ENCODE measurements at regions not wholly inside any gene's neighbourhood (a gene's known extent, or its start where the extent isn't known, plus 50 kb on each side); places are given as distances from the start of the nearest gene placed in this dataset.

DNA sequence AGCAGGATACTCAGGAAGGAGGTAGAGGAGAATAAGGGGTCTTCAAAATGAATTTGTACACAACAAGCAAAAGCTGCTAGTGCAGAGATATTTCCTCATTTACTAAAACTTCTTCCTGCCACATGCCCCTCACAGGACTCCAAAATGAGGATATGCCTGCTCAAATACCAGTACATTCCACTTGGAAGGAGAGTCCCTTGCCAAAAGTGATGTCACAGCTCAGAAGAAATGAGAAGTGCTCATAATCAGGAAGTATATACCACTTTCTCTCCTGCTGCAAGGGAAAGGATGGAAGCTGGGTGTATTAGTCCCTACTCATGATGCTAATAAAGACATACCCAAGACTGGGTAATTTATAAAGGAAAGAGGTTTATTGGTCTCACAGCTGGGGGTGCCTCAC, 87.7 kb upstream of the FSHR start:
- ChIA-PET CTCF (no interaction called here), POLR2A (no interaction called here)
- no peaks in the 10 kb centered on the region for H3K4me1 ChIP-seq (ENCODE audit: control extremely low read depth in 1 of 4, control insufficient read depth in 4 of 4, insufficient read depth in 4 of 4, low read length in 3 of 4)
- no peaks in the 10 kb centered on the region for H3K36me3 ChIP-seq (ENCODE audit: control insufficient read depth in 4 of 4, insufficient read depth in 4 of 4, low read length in 3 of 4)
- no peaks in the 10 kb centered on the region for H3K9me3 ChIP-seq (ENCODE audit: control extremely low read depth in 1 of 5, control insufficient read depth in 4 of 5, insufficient read depth in 2 of 5, low read depth in 1 of 5, low read length in 4 of 5)
- H3K27me3 ChIP-seq (replicated peaks in 2 of 5; ENCODE audit: control insufficient read depth in 4 of 5, insufficient read depth in 5 of 5, low read length in 4 of 5): no peaks in the 10 kb centered on the region
- no peak for DNase-seq
- H3K4me3 ChIP-seq (ENCODE audit: control insufficient read depth in 1 of 7, extremely low read depth in 1 of 7, insufficient read depth in 4 of 7, low read depth in 2 of 7, low read length in 6 of 7): no peak overlapping the region
- no peak overlapping the region for H3K27ac ChIP-seq (ENCODE audit: insufficient read depth in 1 of 2, low read depth in 1 of 2, low read length in 2 of 2, poor library complexity in 1 of 2, severe bottlenecking in 2 of 2)

DNA sequence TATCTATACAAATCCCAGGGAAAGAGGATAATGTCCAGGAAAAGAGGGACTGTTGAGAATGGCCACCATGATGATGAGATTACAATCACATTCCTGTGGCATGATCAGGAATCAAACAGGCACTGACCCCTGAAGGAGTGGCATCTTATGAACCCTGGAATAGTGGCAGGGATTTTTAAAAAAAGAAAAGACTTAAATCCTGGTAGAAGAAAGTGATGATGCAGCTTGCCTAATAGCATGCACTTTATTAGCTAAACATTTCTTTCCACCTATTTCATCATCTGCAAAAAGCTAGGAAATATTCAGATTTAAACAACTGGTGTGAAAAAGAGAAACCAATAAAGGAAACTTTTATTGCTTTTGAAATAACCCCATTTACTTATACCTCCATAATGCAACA, 87.2 kb upstream of the FSHR start:
- no peaks in the 10 kb centered on the region for H3K9me3 ChIP-seq (ENCODE audit: control extremely low read depth in 1 of 5, control insufficient read depth in 4 of 5, insufficient read depth in 2 of 5, low read depth in 1 of 5, low read length in 4 of 5)
- H3K36me3 ChIP-seq (ENCODE audit: control insufficient read depth in 4 of 4, insufficient read depth in 4 of 4, low read length in 3 of 4): no peaks in the 10 kb centered on the region
- no peak overlapping the region for H3K4me3 ChIP-seq (ENCODE audit: control insufficient read depth in 1 of 7, extremely low read depth in 1 of 7, insufficient read depth in 4 of 7, low read depth in 2 of 7, low read length in 6 of 7)
- ChIA-PET POLR2A (no interaction called here), CTCF (no interaction called here)
- DNase-seq: no peak
- H3K27ac ChIP-seq (ENCODE audit: insufficient read depth in 1 of 2, low read depth in 1 of 2, low read length in 2 of 2, poor library complexity in 1 of 2, severe bottlenecking in 2 of 2): no peak overlapping the region
- H3K4me1 ChIP-seq (ENCODE audit: control extremely low read depth in 1 of 4, control insufficient read depth in 4 of 4, insufficient read depth in 4 of 4, low read length in 3 of 4): no peaks in the 10 kb centered on the region
- no peaks in the 10 kb centered on the region for H3K27me3 ChIP-seq (replicated peaks in 2 of 5; ENCODE audit: control insufficient read depth in 4 of 5, insufficient read depth in 5 of 5, low read length in 4 of 5)

DNA sequence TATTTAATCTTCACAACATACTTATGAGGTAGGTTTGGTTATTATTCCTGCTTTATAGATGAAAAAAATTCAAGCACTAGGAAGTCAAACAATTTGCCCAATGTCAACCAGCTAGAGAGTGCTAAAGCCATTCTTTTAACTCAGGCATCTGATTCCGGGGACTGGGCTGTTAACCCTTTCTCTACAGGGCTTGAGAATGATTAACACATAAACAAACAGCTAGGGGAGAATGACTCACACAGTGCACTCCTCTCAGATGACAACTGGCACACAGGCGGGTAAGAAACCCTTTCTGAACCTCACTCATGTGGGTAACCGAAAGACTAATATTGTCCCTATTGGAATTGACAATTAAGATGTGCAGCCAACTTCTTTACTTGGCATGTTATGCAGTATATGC, 86.3 kb upstream of the FSHR start:
- Histone ChIP-seq H3K27me3 (replicated peaks in 2 of 5; ENCODE audit: control insufficient read depth in 4 of 5, insufficient read depth in 5 of 5, low read length in 4 of 5) (no peaks in the 10 kb centered on the region), H3K4me1 (ENCODE audit: control extremely low read depth in 1 of 4, control insufficient read depth in 4 of 4, insufficient read depth in 4 of 4, low read length in 3 of 4) (no peaks in the 10 kb centered on the region), H3K4me3 (ENCODE audit: control insufficient read depth in 1 of 7, extremely low read depth in 1 of 7, insufficient read depth in 4 of 7, low read depth in 2 of 7, low read length in 6 of 7) (no peak overlapping the region), H3K9me3 (ENCODE audit: control extremely low read depth in 1 of 5, control insufficient read depth in 4 of 5, insufficient read depth in 2 of 5, low read depth in 1 of 5, low read length in 4 of 5) (no peaks in the 10 kb centered on the region), H3K36me3 (ENCODE audit: control insufficient read depth in 4 of 4, insufficient read depth in 4 of 4, low read length in 3 of 4) (no peaks in the 10 kb centered on the region), H3K27ac (ENCODE audit: insufficient read depth in 1 of 2, low read depth in 1 of 2, low read length in 2 of 2, poor library complexity in 1 of 2, severe bottlenecking in 2 of 2) (no peak overlapping the region)
- 33% methylated on average over 1 of the region's 3 CpGs for WGBS (ENCODE audit: insufficient coverage)
- no peak for DNase-seq
- POLR2A ChIA-PET: no interaction called here
- CTCF ChIA-PET: no interaction called here

DNA sequence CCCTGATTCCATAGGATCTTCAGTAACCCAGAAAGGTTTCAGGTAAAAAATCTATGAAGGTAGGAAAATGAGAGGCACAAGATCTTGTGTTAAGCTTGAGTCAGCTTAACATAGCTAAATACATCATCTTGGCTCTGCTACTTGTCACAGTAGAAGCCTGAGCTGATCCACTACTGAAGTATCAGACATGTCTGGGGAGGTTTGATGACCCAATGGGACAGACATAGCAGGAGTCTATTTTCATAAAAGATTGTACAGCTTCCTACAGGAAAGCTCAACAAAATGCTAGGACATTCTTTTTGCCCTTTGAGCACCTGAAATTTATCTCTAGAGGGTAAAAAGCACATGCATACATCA, 84.3 kb upstream of the FSHR start:
- ChIA-PET CTCF (no interaction called here), POLR2A (no interaction called here)
- peaks cover 0 to under 1% (median 0%) of the 10 kb centered on the region in 5 experiments for H3K9me3 ChIP-seq (ENCODE audit: control extremely low read depth in 1 of 5, control insufficient read depth in 4 of 5, insufficient read depth in 2 of 5, low read depth in 1 of 5, low read length in 4 of 5)

DNA sequence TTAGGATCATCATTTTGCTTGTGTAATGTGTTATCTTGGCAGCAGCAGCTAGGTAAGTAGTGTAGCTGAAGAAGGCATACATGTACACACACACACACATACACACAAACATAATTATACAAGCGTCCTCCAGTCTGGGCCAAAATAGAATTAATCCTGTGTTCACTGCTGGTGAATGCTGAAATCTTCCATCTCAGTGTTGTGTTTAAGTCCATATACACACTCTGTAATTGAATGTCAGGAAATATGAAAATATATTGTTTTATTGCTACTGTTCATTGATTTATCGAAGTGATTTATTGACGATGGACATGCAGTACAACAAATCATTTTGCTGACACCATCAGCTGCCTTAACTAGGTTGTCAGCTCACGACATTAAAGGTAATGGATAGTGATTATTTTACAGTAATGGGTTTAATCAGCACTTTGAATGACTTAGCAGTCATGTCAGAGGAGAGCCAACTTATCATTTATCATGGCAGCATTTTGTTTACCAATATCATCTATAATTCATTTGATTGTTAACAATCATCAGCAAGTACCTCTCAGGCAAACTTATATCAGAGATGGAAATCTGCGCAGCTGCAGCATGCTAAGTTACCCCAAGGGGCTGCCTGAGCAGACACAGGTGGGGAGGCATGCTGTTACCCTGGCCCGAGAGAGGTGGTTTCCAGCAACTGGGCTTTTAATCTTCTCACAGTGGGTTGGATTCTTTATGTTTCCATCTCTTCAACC, 83.7 kb upstream of the FSHR start:
- CTCF ChIA-PET: no interaction called here
- H3K36me3 ChIP-seq (ENCODE audit: control insufficient read depth in 4 of 4, insufficient read depth in 4 of 4, low read length in 3 of 4): no peaks in the 10 kb centered on the region
- DNase-seq: no peak
- POLR2A ChIA-PET: interaction anchor here (0.5 kb wide), 1 partner anchor 67 kb away, joined by 3 read pairs; no protein-coding TSS in a partner anchor
- H3K27me3 ChIP-seq (replicated peaks in 2 of 5; ENCODE audit: control insufficient read depth in 4 of 5, insufficient read depth in 5 of 5, low read length in 4 of 5): no peaks in the 10 kb centered on the region
- no peaks in the 10 kb centered on the region for H3K4me1 ChIP-seq (ENCODE audit: control extremely low read depth in 1 of 4, control insufficient read depth in 4 of 4, insufficient read depth in 4 of 4, low read length in 3 of 4)
- 100% methylated on average over 2 of the region's 6 CpGs for WGBS (ENCODE audit: insufficient coverage)
- H3K27ac ChIP-seq (ENCODE audit: insufficient read depth in 1 of 2, low read depth in 1 of 2, low read length in 2 of 2, poor library complexity in 1 of 2, severe bottlenecking in 2 of 2): no peak overlapping the region
- peaks cover 0 to 2% (median 0%) of the 10 kb centered on the region in 5 experiments for H3K9me3 ChIP-seq (ENCODE audit: control extremely low read depth in 1 of 5, control insufficient read depth in 4 of 5, insufficient read depth in 2 of 5, low read depth in 1 of 5, low read length in 4 of 5)
- no peak overlapping the region for H3K4me3 ChIP-seq (ENCODE audit: control insufficient read depth in 1 of 7, extremely low read depth in 1 of 7, insufficient read depth in 4 of 7, low read depth in 2 of 7, low read length in 6 of 7)

More for the DNA sequence above, 84.3 kb upstream of the FSHR start:
- no peaks in the 10 kb centered on the region for H3K27me3 ChIP-seq (replicated peaks in 2 of 5; ENCODE audit: control insufficient read depth in 4 of 5, insufficient read depth in 5 of 5, low read length in 4 of 5)
- H3K36me3 ChIP-seq (ENCODE audit: control insufficient read depth in 4 of 4, insufficient read depth in 4 of 4, low read length in 3 of 4): no peaks in the 10 kb centered on the region
- H3K4me1 ChIP-seq (ENCODE audit: control extremely low read depth in 1 of 4, control insufficient read depth in 4 of 4, insufficient read depth in 4 of 4, low read length in 3 of 4): no peaks in the 10 kb centered on the region
- no peak overlapping the region for H3K27ac ChIP-seq (ENCODE audit: insufficient read depth in 1 of 2, low read depth in 1 of 2, low read length in 2 of 2, poor library complexity in 1 of 2, severe bottlenecking in 2 of 2)
- H3K4me3 ChIP-seq (ENCODE audit: control insufficient read depth in 1 of 7, extremely low read depth in 1 of 7, insufficient read depth in 4 of 7, low read depth in 2 of 7, low read length in 6 of 7): no peak overlapping the region
- no peak for DNase-seq

DNA sequence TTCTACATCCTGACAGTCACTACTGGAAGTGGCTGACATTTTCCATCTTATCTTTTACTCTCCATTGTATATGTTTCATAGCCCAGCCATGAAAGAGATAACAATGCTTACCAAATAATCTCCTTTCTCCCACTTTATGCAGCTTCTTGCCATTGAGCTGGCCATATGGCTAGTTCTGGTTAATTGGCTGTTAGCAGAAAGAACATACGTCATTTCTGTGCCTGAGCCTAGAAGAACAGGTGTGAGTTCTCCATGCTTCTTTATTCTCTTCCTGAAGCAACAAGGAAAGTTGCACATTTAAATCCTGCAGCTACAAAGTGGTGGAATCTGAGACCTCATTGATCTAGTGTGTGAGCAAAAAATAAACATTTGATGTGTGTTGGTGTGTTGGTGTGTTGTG, 82.0 kb upstream of the FSHR start:
- Histone ChIP-seq H3K4me3 (ENCODE audit: control insufficient read depth in 1 of 7, extremely low read depth in 1 of 7, insufficient read depth in 4 of 7, low read depth in 2 of 7, low read length in 6 of 7) (no peak overlapping the region), H3K9me3 (ENCODE audit: control extremely low read depth in 1 of 5, control insufficient read depth in 4 of 5, insufficient read depth in 2 of 5, low read depth in 1 of 5, low read length in 4 of 5) (peaks cover 0 to 2% (median 0%) of the 10 kb centered on the region in 5 experiments), H3K27me3 (replicated peaks in 2 of 5; ENCODE audit: control insufficient read depth in 4 of 5, insufficient read depth in 5 of 5, low read length in 4 of 5) (no peaks in the 10 kb centered on the region), H3K4me1 (ENCODE audit: control extremely low read depth in 1 of 4, control insufficient read depth in 4 of 4, insufficient read depth in 4 of 4, low read length in 3 of 4) (no peaks in the 10 kb centered on the region), H3K27ac (ENCODE audit: insufficient read depth in 1 of 2, low read depth in 1 of 2, low read length in 2 of 2, poor library complexity in 1 of 2, severe bottlenecking in 2 of 2) (no peak overlapping the region), H3K36me3 (ENCODE audit: control insufficient read depth in 4 of 4, insufficient read depth in 4 of 4, low read length in 3 of 4) (no peaks in the 10 kb centered on the region)
- POLR2A ChIA-PET: no interaction called here
- WGBS (ENCODE audit: insufficient coverage): 100% methylated on average over 1 of the region's 1 CpG
- no peak for DNase-seq
- CTCF ChIA-PET: no interaction called here

DNA sequence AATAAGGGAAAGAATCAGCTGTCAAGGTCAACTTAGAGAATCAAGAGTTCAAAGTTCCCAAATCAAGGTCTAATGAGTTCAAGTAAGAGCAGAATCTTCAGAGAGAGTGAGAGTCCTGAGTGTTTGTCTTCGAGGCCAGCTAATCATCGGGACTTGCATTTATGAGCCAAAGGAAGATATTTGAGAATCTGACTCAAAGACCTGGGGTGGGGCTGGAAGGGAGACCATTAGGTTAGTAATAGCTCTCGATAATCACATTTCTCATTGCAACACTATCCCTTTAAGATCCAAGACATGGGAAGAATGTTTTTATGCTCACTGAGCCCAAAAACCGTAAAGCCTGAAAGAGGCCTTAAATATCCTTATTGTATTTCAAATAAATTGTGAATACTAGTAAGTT, 72.0 kb upstream of the FSHR start:
- H3K27me3 ChIP-seq (replicated peaks in 2 of 5; ENCODE audit: control insufficient read depth in 4 of 5, insufficient read depth in 5 of 5, low read length in 4 of 5): no peaks in the 10 kb centered on the region
- H3K4me1 ChIP-seq (ENCODE audit: control extremely low read depth in 1 of 4, control insufficient read depth in 4 of 4, insufficient read depth in 4 of 4, low read length in 3 of 4): no peaks in the 10 kb centered on the region
- no peak for DNase-seq
- H3K27ac ChIP-seq (ENCODE audit: insufficient read depth in 1 of 2, low read depth in 1 of 2, low read length in 2 of 2, poor library complexity in 1 of 2, severe bottlenecking in 2 of 2): no peak overlapping the region
- ChIA-PET POLR2A (no interaction called here), CTCF (no interaction called here)
- H3K9me3 ChIP-seq (ENCODE audit: control extremely low read depth in 1 of 5, control insufficient read depth in 4 of 5, insufficient read depth in 2 of 5, low read depth in 1 of 5, low read length in 4 of 5): no peaks in the 10 kb centered on the region
- 100% methylated on average over 3 of the region's 4 CpGs for WGBS (ENCODE audit: insufficient coverage)
- no peaks in the 10 kb centered on the region for H3K36me3 ChIP-seq (ENCODE audit: control insufficient read depth in 4 of 4, insufficient read depth in 4 of 4, low read length in 3 of 4)
- H3K4me3 ChIP-seq (ENCODE audit: control insufficient read depth in 1 of 7, extremely low read depth in 1 of 7, insufficient read depth in 4 of 7, low read depth in 2 of 7, low read length in 6 of 7): no peak overlapping the region

Data from common myeloid progenitor, CD34-positive (primary cell).